ENCODE measurements at regions not wholly inside any gene's neighbourhood (a gene's known extent, or its start where the extent isn't known, plus 50 kb on each side); places are given as distances from the start of the nearest gene placed in this dataset.

- 61 to 63% methylated on average over 4 of the region's 4 CpGs for WGBS, 2 donors
- Histone ChIP-seq H3K36me3 (no peaks in the 10 kb centered on the region), H3K9me3 (no peaks in the 10 kb centered on the region), H3K27me3 (no peaks in the 10 kb centered on the region), H3K4me1 (no peaks in the 10 kb centered on the region), H3K4me3 (no peak overlapping the region), H3K27ac (no peak overlapping the region)
- TF ChIP-seq POLR2A (IDR thresholded peaks at IDR 0.05) (no peak), CTCF (IDR thresholded peaks at IDR 0.05) (peak in 1 of 6 experiments; percentile 12), EP300 (IDR thresholded peaks at IDR 0.05) (no peak), POLR2AphosphoS5 (IDR thresholded peaks at IDR 0.05) (no peak)
- peak in 1 of 2 donors; percentile 36 for ATAC-seq (ENCODE audit: low FRiP score in 2 of 2)
- DNase-seq: no peak
Measured at GRCh38 chr10:107409522-107409921, 245.0 kb upstream of the SORCS1 start.

- no peak for TF ChIP-seq EP300 (IDR thresholded peaks at IDR 0.05)
- no peak for TF ChIP-seq POLR2AphosphoS5 (IDR thresholded peaks at IDR 0.05)
- no peak for TF ChIP-seq POLR2A (IDR thresholded peaks at IDR 0.05)
- TF ChIP-seq CTCF (IDR thresholded peaks at IDR 0.05): no peak
- no peak for DNase-seq
- no peaks in the 10 kb centered on the region for H3K27me3 ChIP-seq
- H3K27ac ChIP-seq: no peak overlapping the region
- ATAC-seq (ENCODE audit: low FRiP score in 2 of 2): no peak
- H3K4me3 ChIP-seq: no peak overlapping the region
- no peaks in the 10 kb centered on the region for H3K36me3 ChIP-seq
- no peaks in the 10 kb centered on the region for H3K4me1 ChIP-seq
- no peaks in the 10 kb centered on the region for H3K9me3 ChIP-seq
Measured at GRCh38 chr10:107398115-107398514, 233.6 kb upstream of the SORCS1 start.

- DNase-seq: no peak
- Histone ChIP-seq H3K4me3 (no peak overlapping the region), H3K27me3 (no peaks in the 10 kb centered on the region), H3K9me3 (no peaks in the 10 kb centered on the region), H3K27ac (no peak overlapping the region), H3K4me1 (no peaks in the 10 kb centered on the region), H3K36me3 (no peaks in the 10 kb centered on the region)
- no peak for TF ChIP-seq EP300 (IDR thresholded peaks at IDR 0.05)
- TF ChIP-seq POLR2A (IDR thresholded peaks at IDR 0.05): no peak
- no peak for TF ChIP-seq CTCF (IDR thresholded peaks at IDR 0.05)
- TF ChIP-seq POLR2AphosphoS5 (IDR thresholded peaks at IDR 0.05): no peak
- ATAC-seq (ENCODE audit: low FRiP score in 2 of 2): no peak
- WGBS, 2 donors: 76 to 80% methylated on average over 4 of the region's 4 CpGs
Measured at GRCh38 chr10:107391901-107392300, 227.4 kb upstream of the SORCS1 start.

GRCh38 chr10:107390563-107390962 lies 226.1 kb upstream of the SORCS1 start:
- no peak for TF ChIP-seq POLR2A (IDR thresholded peaks at IDR 0.05)
- no peak for TF ChIP-seq POLR2AphosphoS5 (IDR thresholded peaks at IDR 0.05)
- no peak for TF ChIP-seq CTCF (IDR thresholded peaks at IDR 0.05)
- TF ChIP-seq EP300 (IDR thresholded peaks at IDR 0.05): no peak
- 69 to 73% methylated on average over 1 of the region's 1 CpG for WGBS, 2 donors
- Histone ChIP-seq H3K4me3 (no peak overlapping the region), H3K36me3 (no peaks in the 10 kb centered on the region), H3K27ac (no peak overlapping the region), H3K27me3 (no peaks in the 10 kb centered on the region), H3K9me3 (no peaks in the 10 kb centered on the region), H3K4me1 (no peaks in the 10 kb centered on the region)
- DNase-seq: no peak
- no peak for ATAC-seq (ENCODE audit: low FRiP score in 2 of 2)

- H3K9me3 ChIP-seq: no peaks in the 10 kb centered on the region
- H3K27ac ChIP-seq: no peak overlapping the region
- H3K36me3 ChIP-seq: no peaks in the 10 kb centered on the region
- no peaks in the 10 kb centered on the region for H3K4me1 ChIP-seq
- TF ChIP-seq EP300 (IDR thresholded peaks at IDR 0.05) (no peak), CTCF (IDR thresholded peaks at IDR 0.05) (no peak), POLR2A (IDR thresholded peaks at IDR 0.05) (no peak), POLR2AphosphoS5 (IDR thresholded peaks at IDR 0.05) (no peak)
- no peak for ATAC-seq (ENCODE audit: low FRiP score in 2 of 2)
- DNase-seq: no peak
- no peaks in the 10 kb centered on the region for H3K27me3 ChIP-seq
- WGBS, 2 donors: 75 to 85% methylated on average over 3 of the region's 3 CpGs
- no peak overlapping the region for H3K4me3 ChIP-seq
Measured at GRCh38 chr10:107383357-107383756, 218.9 kb upstream of the SORCS1 start.

Data from upper lobe of left lung (tissue), 6 donors.